A673 (cell line): ENCODE measurements at regions not wholly inside any gene's neighbourhood (a gene's known extent, or its start where the extent isn't known, plus 50 kb on each side); places are given as distances from the start of the nearest gene placed in this dataset.

Experiments
- EZH2 ChIP-seq: fragments of 200-600 bp; sonication (generic); IDR thresholded peaks from 2 replicates; pipeline ENCODE4 v1.6.1; 2017; ENCODE audit warnings: borderline replicate concordance, low read depth, mild to moderate bottlenecking, mixed read lengths, antibody characterized with exemption, low read length; ENCODE audit not compliant: poor library complexity, severe bottlenecking
- TF ChIP-seq, protein P1 (sequence below): fragments of 300-800, 200-600 bp; sonication (generic); conservative IDR thresholded peaks from 2 replicates; pipeline ENCODE4 v1.5.1; 2017; ENCODE audit warnings: low read depth, mild to moderate bottlenecking, antibody characterized with exemption, low read length, moderate library complexity, mixed read lengths

DNA sequence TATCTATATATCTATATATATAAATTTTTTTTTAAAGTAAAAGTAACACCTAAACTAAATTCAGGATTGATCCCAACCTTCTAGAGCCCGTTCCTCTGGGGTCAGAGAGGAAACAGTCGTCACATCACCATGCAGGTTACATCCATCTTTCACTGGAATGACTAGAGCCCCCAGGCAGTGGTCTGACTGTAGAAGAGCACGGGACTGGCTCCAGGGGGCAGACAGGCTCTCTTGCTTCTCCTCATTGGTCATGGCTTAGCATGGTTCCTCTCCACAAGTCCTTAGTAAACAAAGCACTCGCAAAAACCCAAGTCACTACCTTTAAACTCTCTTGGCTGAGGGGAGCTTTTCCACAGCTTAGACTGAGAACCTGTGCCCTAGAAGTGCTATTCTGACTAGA, 110.5 kb downstream of the NR2F2 start:
- TF ChIP-seq, protein P1, sequence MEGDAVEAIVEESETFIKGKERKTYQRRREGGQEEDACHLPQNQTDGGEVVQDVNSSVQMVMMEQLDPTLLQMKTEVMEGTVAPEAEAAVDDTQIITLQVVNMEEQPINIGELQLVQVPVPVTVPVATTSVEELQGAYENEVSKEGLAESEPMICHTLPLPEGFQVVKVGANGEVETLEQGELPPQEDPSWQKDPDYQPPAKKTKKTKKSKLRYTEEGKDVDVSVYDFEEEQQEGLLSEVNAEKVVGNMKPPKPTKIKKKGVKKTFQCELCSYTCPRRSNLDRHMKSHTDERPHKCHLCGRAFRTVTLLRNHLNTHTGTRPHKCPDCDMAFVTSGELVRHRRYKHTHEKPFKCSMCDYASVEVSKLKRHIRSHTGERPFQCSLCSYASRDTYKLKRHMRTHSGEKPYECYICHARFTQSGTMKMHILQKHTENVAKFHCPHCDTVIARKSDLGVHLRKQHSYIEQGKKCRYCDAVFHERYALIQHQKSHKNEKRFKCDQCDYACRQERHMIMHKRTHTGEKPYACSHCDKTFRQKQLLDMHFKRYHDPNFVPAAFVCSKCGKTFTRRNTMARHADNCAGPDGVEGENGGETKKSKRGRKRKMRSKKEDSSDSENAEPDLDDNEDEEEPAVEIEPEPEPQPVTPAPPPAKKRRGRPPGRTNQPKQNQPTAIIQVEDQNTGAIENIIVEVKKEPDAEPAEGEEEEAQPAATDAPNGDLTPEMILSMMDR, result no peak
- no peak for TF ChIP-seq EZH2
